Keratinocyte (primary cell): ENCODE measurements at regions not wholly inside any gene's neighbourhood (a gene's known extent, or its start where the extent isn't known, plus 50 kb on each side); places are given as distances from the start of the nearest gene placed in this dataset.

Experiments
- DNase-seq: peaks from one replicate; pipeline ENCODE4 v3.0.0-alpha.2; 2011; ENCODE audit warnings: low read depth, missing footprints, low spot score
- FAIRE-seq: peaks from 2 replicates; lab custom pipeline; 2011; peaks lifted over from hg19 to GRCh38; lab: Jason Lieb, UNC
- H2AFZ ChIP-seq: 2 replicates; pipeline ENCODE4 v1.6.0; 2012; ENCODE audit warnings: low read length, control low read depth, inconsistent platforms; ENCODE audit not compliant: control insufficient read depth
- H3K27ac ChIP-seq: 2 replicates; pipeline ENCODE4 v1.5.1; 2011; ENCODE audit warnings: low read length; ENCODE audit not compliant: control insufficient read depth, insufficient read depth
- H3K27me3 ChIP-seq: 3 replicates; pipeline ENCODE4 v1.6.0; 2011; ENCODE audit warnings: low read length; ENCODE audit not compliant: control insufficient read depth, insufficient read depth; ENCODE audit errors: extremely low read depth
- H3K36me3 ChIP-seq, 2 experiments: 2 replicates in 1 of 2; 3 replicates in 1 of 2; pipeline ENCODE4 v1.5.1; 2011; ENCODE audit warnings: low read length in 2 of 2, mild to moderate bottlenecking in 1 of 2; ENCODE audit not compliant: control insufficient read depth in 2 of 2, insufficient read depth in 2 of 2; ENCODE audit errors: extremely low read depth in 1 of 2
- H3K4me1 ChIP-seq: 3 replicates; pipeline ENCODE4 v1.5.1; 2011; ENCODE audit warnings: low read length; ENCODE audit not compliant: control insufficient read depth, insufficient read depth; ENCODE audit errors: extremely low read depth
- H3K4me2 ChIP-seq: 3 replicates; pipeline ENCODE4 v1.6.0; 2011; ENCODE audit warnings: low read depth, low read length; ENCODE audit not compliant: control insufficient read depth, insufficient read depth; ENCODE audit errors: extremely low read depth
- H3K4me3 ChIP-seq, 3 experiments: fragments of 200-600 bp in 1 of 3; sonication (generic) in 1 of 3; 2 replicates in 2 of 3; 3 replicates in 1 of 3; pipeline ENCODE4 v1.5.1; 2011 to 2016; ENCODE audit warnings: low read length in 3 of 3, mild to moderate bottlenecking in 3 of 3, control low read depth in 2 of 3, inconsistent platforms in 1 of 3, low read depth in 1 of 3, mixed read lengths in 1 of 3, mixed run types in 1 of 3, moderate library complexity in 1 of 3; ENCODE audit not compliant: control insufficient read depth in 2 of 3, insufficient read depth in 2 of 3; ENCODE audit errors: extremely low read depth in 1 of 3
- H3K79me2 ChIP-seq: 2 replicates; pipeline ENCODE4 v1.6.0; 2012; ENCODE audit warnings: low read length; ENCODE audit not compliant: control insufficient read depth, insufficient read depth
- H3K9ac ChIP-seq: 3 replicates; pipeline ENCODE4 v1.6.0; 2011; ENCODE audit warnings: low read length; ENCODE audit not compliant: control insufficient read depth, insufficient read depth; ENCODE audit errors: extremely low read depth
- H3K9me1 ChIP-seq: 3 replicates; pipeline ENCODE4 v1.6.0; 2011; ENCODE audit warnings: low read length; ENCODE audit not compliant: control insufficient read depth, insufficient read depth; ENCODE audit errors: extremely low read depth
- H3K9me3 ChIP-seq: 2 replicates; pipeline ENCODE4 v1.5.1; 2012; ENCODE audit warnings: low read depth, low read length; ENCODE audit not compliant: control insufficient read depth
- H4K20me1 ChIP-seq: 3 replicates; pipeline ENCODE4 v1.6.0; 2011; ENCODE audit warnings: low read length; ENCODE audit not compliant: control insufficient read depth, insufficient read depth; ENCODE audit errors: extremely low read depth
- EZH2 ChIP-seq: IDR thresholded peaks from one replicate; pipeline ENCODE4 v1.6.1; 2012; ENCODE audit warnings: inconsistent platforms, mild to moderate bottlenecking, low read length, moderate library complexity
- dilution Hi-C: fragments of 300-500 bp; cut with MboI; formaldehyde crosslinking; loops from one replicate; pipeline ENCODE4 v1.7.0; 2020; ENCODE audit warnings: low sequenced_read_pairs; ENCODE audit not compliant: extremely low pct_ligation_motif_present
- TF ChIP-seq, protein P1 (sequence below), 3 experiments: IDR thresholded peaks in 1 of 3; conservative IDR thresholded peaks in 1 of 3; optimal IDR thresholded peaks in 1 of 3; 2 replicates in 2 of 3; 3 replicates in 1 of 3; pipeline versions ENCODE3 to v1.5.1; 2011; ENCODE audit warnings: low read length in 3 of 3, mild to moderate bottlenecking in 3 of 3, moderate library complexity in 2 of 3, control low read depth in 1 of 3, inconsistent platforms in 1 of 3; ENCODE audit not compliant: insufficient read depth in 2 of 3; ENCODE audit errors: extremely low read depth in 1 of 3

DNA sequence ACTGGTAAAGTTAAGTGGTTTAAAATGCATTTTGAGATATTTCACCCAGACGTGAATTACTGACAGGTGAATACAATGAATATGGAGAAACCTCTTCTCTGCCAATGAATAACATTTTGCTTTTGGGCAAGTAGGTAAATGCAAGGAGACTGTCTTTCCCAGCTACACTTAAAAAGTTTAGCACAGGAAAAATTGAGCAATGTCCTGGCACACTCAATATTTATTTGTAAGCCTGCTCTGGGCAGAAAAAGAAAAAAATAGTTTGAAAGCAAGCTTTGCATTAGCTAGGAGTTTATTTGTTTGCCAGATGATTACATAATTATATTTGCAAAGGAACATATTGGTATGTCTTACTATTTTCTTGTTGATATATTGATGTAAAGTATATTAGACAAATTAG, 624.2 kb downstream of the ACTR3B start:
- Histone ChIP-seq H3K79me2 (no peaks in the 10 kb centered on the region), H2AFZ (no peak overlapping the region), H3K27me3 (no peaks in the 10 kb centered on the region), H3K9ac (no peak overlapping the region), H3K9me1 (no peaks in the 10 kb centered on the region), H3K9me3 (peaks cover 2% of the 10 kb centered on the region), H3K4me2 (no peak overlapping the region), H4K20me1 (no peaks in the 10 kb centered on the region), H3K4me3 (no peak overlapping the region), H3K27ac (no peak overlapping the region), H3K36me3 (no peaks in the 10 kb centered on the region), H3K4me1 (no peaks in the 10 kb centered on the region)
- dilution Hi-C loops = no loop called here
- FAIRE-seq (no peak), DNase-seq (no peak)
- TF ChIP-seq, protein P1, sequence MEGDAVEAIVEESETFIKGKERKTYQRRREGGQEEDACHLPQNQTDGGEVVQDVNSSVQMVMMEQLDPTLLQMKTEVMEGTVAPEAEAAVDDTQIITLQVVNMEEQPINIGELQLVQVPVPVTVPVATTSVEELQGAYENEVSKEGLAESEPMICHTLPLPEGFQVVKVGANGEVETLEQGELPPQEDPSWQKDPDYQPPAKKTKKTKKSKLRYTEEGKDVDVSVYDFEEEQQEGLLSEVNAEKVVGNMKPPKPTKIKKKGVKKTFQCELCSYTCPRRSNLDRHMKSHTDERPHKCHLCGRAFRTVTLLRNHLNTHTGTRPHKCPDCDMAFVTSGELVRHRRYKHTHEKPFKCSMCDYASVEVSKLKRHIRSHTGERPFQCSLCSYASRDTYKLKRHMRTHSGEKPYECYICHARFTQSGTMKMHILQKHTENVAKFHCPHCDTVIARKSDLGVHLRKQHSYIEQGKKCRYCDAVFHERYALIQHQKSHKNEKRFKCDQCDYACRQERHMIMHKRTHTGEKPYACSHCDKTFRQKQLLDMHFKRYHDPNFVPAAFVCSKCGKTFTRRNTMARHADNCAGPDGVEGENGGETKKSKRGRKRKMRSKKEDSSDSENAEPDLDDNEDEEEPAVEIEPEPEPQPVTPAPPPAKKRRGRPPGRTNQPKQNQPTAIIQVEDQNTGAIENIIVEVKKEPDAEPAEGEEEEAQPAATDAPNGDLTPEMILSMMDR (optimal IDR thresholded peaks at IDR 0.05 in 1 of 3, IDR thresholded peaks at IDR 0.05 in 1 of 3, conservative IDR thresholded peaks at IDR 0.05 in 1 of 3; ENCODE audit: extremely low read depth in 1 of 3, insufficient read depth in 2 of 3, low read length in 3 of 3) = no peak
- TF ChIP-seq EZH2 = no peak

DNA sequence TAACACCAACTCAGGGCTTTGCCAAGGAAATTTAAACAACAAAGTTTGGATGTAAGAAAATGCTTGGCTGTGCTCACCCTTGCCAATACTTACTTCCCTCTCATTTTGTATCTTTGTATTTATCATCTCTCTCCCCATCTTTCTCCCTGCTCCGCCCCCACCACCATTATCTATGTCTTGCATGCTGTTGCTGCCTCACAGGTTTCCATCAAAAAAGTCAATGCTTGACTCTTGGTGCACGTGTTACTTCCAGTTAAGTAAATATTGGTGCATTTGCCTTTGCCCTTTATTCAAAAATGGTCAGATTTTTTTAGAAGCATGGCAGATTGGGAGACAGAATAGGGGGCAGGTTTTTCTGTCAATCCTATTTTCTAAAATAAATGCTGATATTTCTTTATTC, 626.0 kb downstream of the ACTR3B start:
- H4K20me1 ChIP-seq = no peaks in the 10 kb centered on the region
- FAIRE-seq = no peak
- no peaks in the 10 kb centered on the region for H3K79me2 ChIP-seq
- DNase-seq = no peak
- H3K9ac ChIP-seq = no peak overlapping the region
- TF ChIP-seq, protein P1 (optimal IDR thresholded peaks at IDR 0.05 in 1 of 3, IDR thresholded peaks at IDR 0.05 in 1 of 3, conservative IDR thresholded peaks at IDR 0.05 in 1 of 3; ENCODE audit: extremely low read depth in 1 of 3, insufficient read depth in 2 of 3, low read length in 3 of 3) = no peak
- TF ChIP-seq EZH2 = no peak
- no peaks in the 10 kb centered on the region for H3K4me1 ChIP-seq
- H3K4me3 ChIP-seq = no peak overlapping the region
- no peaks in the 10 kb centered on the region for H3K9me1 ChIP-seq
- no peaks in the 10 kb centered on the region for H3K36me3 ChIP-seq
- no peak overlapping the region for H2AFZ ChIP-seq
- H3K27me3 ChIP-seq = no peaks in the 10 kb centered on the region
- H3K4me2 ChIP-seq = no peak overlapping the region
- dilution Hi-C loops = no loop called here
- no peak overlapping the region for H3K27ac ChIP-seq
- H3K9me3 ChIP-seq = peaks cover 2% of the 10 kb centered on the region
